Activated naive CD8-positive, alpha-beta T cell (primary cell): ENCODE measurements at regions not wholly inside any gene's neighbourhood (a gene's known extent, or its start where the extent isn't known, plus 50 kb on each side); places are given as distances from the start of the nearest gene placed in this dataset.

Source experiments
- H3K27ac Mint-ChIP-seq: one replicate; pipeline ENCODE4 v1.8.0; 2021; ENCODE audit warnings: mixed read lengths
- H3K27me3 Mint-ChIP-seq: one replicate; pipeline ENCODE4 v1.8.0; 2021; ENCODE audit warnings: mixed read lengths
- H3K36me3 Mint-ChIP-seq: one replicate; pipeline ENCODE4 v1.8.0; 2021; ENCODE audit warnings: mixed read lengths
- H3K4me1 Mint-ChIP-seq: one replicate; pipeline ENCODE4 v1.8.0; 2021; ENCODE audit warnings: low read depth, mixed read lengths
- H3K4me3 Mint-ChIP-seq: one replicate; pipeline ENCODE4 v1.8.0; 2021; ENCODE audit warnings: mild to moderate bottlenecking, mixed read lengths
- H3K9me3 Mint-ChIP-seq: one replicate; pipeline ENCODE4 v1.8.0; 2021; ENCODE audit warnings: low read depth, mixed read lengths

DNA sequence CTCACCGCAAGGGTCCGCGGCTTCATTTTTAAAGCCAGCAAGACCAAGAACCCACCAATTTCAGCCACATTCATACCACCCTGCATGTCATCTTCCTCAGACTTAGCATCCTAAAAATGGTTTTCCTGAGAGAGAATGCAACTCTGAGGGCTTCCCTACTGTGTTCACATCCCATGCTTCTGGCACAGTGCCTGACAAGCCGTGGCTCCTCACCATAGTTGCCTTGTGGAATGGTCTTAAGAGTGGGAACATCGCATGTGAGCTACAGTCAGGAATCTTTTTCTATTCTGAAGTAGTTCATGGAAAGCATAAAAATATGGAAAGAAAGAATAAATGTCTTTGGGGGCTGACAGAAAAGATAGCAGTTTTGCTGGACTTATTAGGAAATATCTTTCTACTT, 120.3 kb downstream of the RAP2B start:
- H3K4me3 Mint-ChIP-seq = no peak overlapping the region
- H3K9me3 Mint-ChIP-seq = no peaks in the 10 kb centered on the region
- H3K27ac Mint-ChIP-seq = no peak overlapping the region
- H3K27me3 Mint-ChIP-seq = no peaks in the 10 kb centered on the region
- peaks cover 26% of the 10 kb centered on the region for H3K4me1 Mint-ChIP-seq
- no peaks in the 10 kb centered on the region for H3K36me3 Mint-ChIP-seq

DNA sequence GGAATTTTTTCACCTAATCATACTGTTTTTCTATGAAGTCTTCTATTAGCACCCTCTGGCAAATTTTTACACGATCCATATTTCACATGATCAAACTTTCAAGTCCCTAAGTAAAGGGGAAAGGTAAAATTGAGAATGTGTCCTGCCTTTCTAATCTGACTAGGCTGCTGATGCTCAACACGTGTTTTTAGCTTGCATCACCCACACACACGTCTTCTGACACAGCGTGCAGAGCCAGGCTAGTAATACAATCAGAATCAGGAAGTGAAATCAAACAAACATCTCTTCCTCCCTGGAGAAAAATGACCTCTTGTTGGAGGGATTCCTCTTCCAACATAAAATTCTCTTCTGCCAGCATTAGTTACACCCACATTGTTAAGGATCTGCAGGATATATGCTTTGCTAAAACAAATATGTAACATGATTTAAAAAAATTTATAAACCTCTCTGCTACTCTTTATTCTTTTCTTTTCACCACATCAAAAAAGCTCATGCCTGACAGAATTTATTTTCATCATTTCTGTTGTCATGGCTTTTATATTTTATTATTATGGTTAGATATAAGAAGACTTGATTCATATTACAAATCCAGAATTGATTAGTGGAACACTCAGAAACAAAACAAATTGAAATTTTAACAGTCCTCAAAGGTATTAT, 122.4 kb downstream of the RAP2B start:
- no peaks in the 10 kb centered on the region for H3K9me3 Mint-ChIP-seq
- H3K4me1 Mint-ChIP-seq = peaks cover 39% of the 10 kb centered on the region
- H3K27me3 Mint-ChIP-seq = no peaks in the 10 kb centered on the region
- peak overlapping the region; percentile 18 for H3K4me3 Mint-ChIP-seq
- H3K36me3 Mint-ChIP-seq = no peaks in the 10 kb centered on the region
- peak overlapping the region; percentile 85 for H3K27ac Mint-ChIP-seq

DNA sequence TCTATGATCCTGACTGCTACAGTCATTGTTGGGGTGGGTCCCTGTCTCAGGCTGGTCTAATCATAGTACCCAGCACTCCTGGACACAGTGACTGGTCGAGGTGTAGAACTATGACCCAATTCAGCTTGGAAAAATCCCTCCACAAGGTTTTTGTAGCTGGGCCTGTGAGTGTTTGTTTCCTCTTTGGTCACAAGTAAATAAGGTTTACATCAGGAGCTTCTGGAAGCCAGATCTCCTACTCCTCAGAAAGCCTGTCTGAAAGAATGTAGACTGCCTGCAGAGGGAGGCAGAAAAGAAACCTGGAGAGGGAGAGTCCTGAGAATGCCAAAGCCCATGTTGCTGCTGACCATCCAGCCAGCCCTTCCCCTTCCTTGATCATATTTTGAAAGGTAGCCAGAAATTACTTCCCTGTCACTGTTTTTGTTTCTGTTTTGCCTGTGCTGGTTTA, 123.2 kb downstream of the RAP2B start:
- Mint-ChIP-seq H3K36me3 (no peaks in the 10 kb centered on the region), H3K4me1 (peaks cover 44% of the 10 kb centered on the region), H3K27ac (peak overlapping the region; percentile 67), H3K9me3 (no peaks in the 10 kb centered on the region), H3K27me3 (no peaks in the 10 kb centered on the region), H3K4me3 (no peak overlapping the region)

DNA sequence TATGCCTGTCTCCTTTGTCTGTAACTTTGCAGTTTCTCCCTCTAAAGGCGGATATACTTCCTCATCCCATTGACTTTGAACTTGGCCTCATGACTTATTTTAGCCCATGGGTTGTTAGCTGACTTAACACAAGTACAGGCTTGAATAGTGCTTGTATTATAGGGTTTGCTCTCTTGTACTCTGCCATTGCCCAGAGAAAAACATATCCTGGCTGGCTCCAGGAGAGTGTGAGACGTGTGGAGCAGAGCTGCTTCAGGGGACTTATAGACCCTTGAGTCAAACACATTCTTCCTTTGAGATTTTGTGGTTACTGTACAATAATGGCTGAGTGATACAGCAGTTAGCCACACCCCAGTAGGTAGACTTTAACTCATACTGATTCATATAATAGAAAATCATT, 124.0 kb downstream of the RAP2B start:
- Mint-ChIP-seq H3K9me3 (no peaks in the 10 kb centered on the region), H3K4me1 (peaks cover 52% of the 10 kb centered on the region), H3K27ac (no peak overlapping the region), H3K4me3 (no peak overlapping the region), H3K27me3 (no peaks in the 10 kb centered on the region), H3K36me3 (no peaks in the 10 kb centered on the region)

DNA sequence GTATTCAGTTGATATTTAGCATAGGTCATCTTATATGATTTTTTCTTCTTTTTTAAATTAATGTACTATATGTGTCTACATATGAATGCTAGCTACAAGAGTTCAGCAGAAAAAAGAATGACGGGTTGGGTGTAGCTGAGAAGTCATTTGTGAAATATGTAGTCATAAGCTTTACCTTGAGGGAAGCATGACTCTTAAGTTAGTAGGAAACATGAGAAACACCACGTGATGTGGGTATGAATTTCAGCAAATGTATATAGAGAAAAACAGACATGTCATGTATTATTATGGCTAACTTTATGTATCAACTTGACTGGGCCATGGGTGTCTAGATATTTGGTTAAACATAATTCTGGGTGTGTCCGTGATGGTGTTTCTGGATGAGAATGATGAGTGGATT, 125.0 kb downstream of the RAP2B start:
- Mint-ChIP-seq H3K4me1 (peaks cover 60% of the 10 kb centered on the region), H3K27me3 (no peaks in the 10 kb centered on the region), H3K4me3 (no peak overlapping the region), H3K9me3 (no peaks in the 10 kb centered on the region), H3K36me3 (no peaks in the 10 kb centered on the region), H3K27ac (no peak overlapping the region)

DNA sequence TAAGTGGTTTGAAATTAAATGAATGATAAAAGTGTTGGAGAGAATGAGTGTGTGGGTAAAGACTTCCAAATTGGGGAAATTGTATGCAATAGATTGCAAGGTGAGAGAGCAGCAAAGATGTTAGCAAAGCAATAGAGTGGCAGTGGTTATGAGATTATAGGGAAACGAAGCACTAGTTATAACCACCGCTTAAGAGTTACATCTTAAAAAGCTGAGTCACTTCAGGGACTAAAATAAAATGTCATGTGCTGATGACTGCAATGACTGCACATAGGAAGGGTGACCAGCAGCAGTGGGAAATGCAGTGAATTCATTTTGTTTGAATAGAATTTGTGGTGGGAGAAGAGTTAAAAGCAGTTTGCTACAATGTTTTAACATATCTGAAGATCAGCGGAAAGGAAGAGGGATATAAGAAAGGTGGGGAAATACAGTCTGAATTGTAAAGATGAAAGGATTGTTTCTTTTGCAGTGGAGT, 127.3 kb downstream of the RAP2B start:
- Mint-ChIP-seq H3K4me1 (peaks cover 54% of the 10 kb centered on the region), H3K36me3 (no peaks in the 10 kb centered on the region), H3K27me3 (no peaks in the 10 kb centered on the region), H3K4me3 (no peak overlapping the region), H3K9me3 (no peaks in the 10 kb centered on the region), H3K27ac (no peak overlapping the region)

DNA sequence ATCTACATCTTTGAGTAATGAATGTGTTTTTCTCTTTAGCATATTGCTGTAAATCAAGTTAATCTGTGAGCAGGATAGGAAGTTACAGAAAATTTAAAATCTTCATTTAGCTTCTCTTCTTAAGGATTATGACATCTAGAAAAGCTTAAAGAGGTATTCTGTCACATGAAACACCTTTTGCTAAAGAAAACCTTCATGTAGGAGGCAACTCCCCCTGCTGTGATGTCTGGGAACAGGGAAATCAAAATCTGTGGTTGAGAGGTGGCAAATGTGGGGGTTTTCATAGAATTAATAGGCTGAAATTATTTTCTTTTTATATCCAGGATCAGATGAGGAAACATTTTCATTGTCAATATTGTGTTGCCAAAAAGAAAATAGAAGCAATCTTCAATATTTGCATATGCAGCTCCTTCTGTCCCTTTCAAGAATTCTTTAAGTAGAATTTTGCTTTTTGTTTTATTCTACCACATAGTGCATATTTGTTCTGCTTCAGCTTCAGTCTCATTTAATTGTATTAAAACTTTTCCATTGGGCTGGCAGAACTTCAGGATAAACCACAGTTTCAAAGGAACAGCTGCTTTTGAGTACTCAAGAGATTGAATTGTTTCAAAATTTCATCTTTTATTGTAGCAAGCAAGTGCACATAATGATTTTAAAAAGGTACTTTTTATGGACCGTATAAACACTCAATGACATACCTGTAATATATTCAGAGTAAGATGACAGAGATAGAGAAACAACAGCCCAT, 128.4 kb downstream of the RAP2B start:
- no peaks in the 10 kb centered on the region for H3K9me3 Mint-ChIP-seq
- H3K27me3 Mint-ChIP-seq = no peaks in the 10 kb centered on the region
- H3K4me1 Mint-ChIP-seq = peaks cover 45% of the 10 kb centered on the region
- no peaks in the 10 kb centered on the region for H3K36me3 Mint-ChIP-seq
- no peak overlapping the region for H3K27ac Mint-ChIP-seq
- no peak overlapping the region for H3K4me3 Mint-ChIP-seq

DNA sequence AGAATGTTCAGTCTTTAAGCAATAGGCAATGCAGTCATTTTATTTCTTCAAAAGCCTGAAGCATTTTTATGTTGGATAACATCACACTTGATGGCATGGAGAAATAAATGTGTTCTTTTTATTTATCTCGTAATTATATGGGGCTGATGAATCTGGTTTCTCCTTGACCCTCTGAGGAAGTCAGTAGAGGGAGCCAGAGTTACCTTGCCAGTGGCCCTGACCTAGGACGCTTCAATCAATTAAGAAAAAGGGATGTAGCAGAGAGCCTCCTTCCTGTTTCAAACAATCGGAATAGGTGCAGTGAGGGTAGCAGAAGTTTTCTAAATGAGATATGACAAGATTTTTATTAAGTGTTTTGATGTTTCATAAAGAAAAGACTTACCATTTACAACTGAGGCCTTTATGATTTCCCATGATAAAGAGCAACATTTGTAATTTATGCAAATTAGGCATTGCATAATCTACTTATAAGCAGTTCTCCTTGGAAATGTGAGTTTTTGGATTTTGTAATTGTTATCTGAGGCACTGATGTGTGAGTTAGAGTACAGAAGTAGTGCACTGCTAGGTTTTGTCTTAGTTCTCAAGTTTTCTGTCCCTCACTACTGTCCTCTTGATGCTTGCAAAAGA, 129.1 kb downstream of the RAP2B start:
- H3K4me3 Mint-ChIP-seq = no peak overlapping the region
- H3K4me1 Mint-ChIP-seq = peaks cover 38% of the 10 kb centered on the region

DNA sequence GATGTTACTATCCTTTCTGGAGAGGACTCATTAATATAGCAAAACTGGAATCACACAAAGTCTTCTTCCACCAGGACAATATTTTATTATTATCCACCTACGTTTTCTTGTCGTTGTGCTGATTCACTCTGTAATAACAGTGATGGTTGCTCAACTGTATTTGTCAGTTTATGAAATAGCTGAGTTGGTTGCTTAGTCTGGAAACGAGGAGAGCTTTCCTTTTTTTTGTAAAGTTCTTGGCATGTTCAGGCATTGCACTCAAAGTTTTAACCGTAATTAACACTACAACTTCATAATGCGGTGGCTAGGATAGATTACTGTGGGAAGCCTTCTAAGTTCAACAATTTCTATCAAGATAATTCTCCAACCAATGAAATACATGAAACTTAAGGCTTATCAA, 131.2 kb downstream of the RAP2B start:
- Mint-ChIP-seq H3K4me1 (peaks cover 29% of the 10 kb centered on the region), H3K4me3 (no peak overlapping the region), H3K27ac (no peak overlapping the region)

More for the DNA sequence above, 129.1 kb downstream of the RAP2B start:
- Mint-ChIP-seq H3K27ac (no peak overlapping the region), H3K9me3 (no peaks in the 10 kb centered on the region), H3K36me3 (no peaks in the 10 kb centered on the region), H3K27me3 (no peaks in the 10 kb centered on the region)

DNA sequence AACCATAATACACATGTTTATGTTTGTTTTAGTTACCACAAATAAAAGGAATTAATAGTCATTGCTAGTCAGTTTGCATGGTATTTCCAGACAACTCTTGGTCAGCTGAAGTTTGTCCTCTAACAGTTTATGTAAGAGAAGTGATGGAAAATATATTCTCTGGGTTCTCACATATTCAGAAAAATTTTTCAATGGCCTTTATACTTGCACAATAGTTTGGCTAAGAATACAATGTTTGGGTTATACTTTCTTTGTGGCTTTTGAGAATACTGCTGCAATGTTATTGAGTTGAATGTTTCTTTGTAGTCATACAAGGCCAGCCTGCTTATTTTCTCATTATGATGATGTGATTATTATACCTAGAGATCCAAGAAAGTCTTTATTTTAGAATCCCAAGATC, 133.9 kb downstream of the RAP2B start:
- Mint-ChIP-seq H3K4me1 (peaks cover 10% of the 10 kb centered on the region), H3K9me3 (no peaks in the 10 kb centered on the region), H3K27me3 (no peaks in the 10 kb centered on the region), H3K27ac (no peak overlapping the region), H3K36me3 (no peaks in the 10 kb centered on the region), H3K4me3 (no peak overlapping the region)

More for the DNA sequence above, 131.2 kb downstream of the RAP2B start:
- Mint-ChIP-seq H3K27me3 (no peaks in the 10 kb centered on the region), H3K36me3 (no peaks in the 10 kb centered on the region), H3K9me3 (no peaks in the 10 kb centered on the region)

DNA sequence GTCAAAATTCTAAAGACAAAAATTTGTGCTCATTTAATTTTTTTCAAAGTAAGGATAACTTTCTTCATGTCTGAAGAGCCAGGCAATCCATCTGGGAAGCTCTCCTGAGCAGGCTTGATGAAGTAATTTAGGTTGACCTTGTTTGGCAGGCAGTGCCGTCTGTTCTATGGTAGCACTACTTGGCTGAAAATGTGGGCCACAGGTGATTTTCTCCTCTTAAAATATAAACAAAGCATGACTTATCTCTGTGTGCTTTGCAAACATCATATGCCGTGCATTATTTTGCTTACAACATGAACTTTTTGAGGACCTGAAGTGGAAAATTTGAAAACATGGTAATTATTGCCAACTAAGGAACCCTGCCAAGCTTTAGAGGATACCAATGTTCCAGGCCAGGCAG, 143.2 kb downstream of the RAP2B start:
- no peak overlapping the region for H3K4me3 Mint-ChIP-seq
- no peak overlapping the region for H3K27ac Mint-ChIP-seq
- H3K27me3 Mint-ChIP-seq = no peaks in the 10 kb centered on the region
- H3K4me1 Mint-ChIP-seq = no peaks in the 10 kb centered on the region
- no peaks in the 10 kb centered on the region for H3K36me3 Mint-ChIP-seq
- H3K9me3 Mint-ChIP-seq = no peaks in the 10 kb centered on the region

DNA sequence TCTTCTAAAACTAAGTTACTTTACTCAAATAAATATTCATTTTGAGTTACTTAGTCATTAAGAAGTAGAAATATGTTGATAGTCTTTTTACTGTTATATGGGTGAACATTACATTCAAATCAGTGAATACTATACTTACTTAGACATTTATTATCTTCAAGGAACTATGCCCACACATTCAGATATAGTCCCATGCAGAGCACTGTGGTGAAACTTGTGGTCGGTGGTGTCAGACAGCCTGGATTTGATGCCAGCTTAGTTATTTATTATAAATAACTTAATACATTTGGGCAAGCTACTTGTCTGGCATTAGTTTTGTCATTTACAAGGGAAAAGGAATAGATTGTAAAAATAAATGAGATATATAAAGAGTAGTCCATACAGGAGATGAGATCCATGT, 149.5 kb downstream of the RAP2B start:
- peaks cover 5% of the 10 kb centered on the region for H3K9me3 Mint-ChIP-seq
- peaks cover 5% of the 10 kb centered on the region for H3K4me1 Mint-ChIP-seq
- peaks cover 2% of the 10 kb centered on the region for H3K27me3 Mint-ChIP-seq
- no peak overlapping the region for H3K27ac Mint-ChIP-seq
- H3K36me3 Mint-ChIP-seq = peaks cover 4% of the 10 kb centered on the region
- no peak overlapping the region for H3K4me3 Mint-ChIP-seq

DNA sequence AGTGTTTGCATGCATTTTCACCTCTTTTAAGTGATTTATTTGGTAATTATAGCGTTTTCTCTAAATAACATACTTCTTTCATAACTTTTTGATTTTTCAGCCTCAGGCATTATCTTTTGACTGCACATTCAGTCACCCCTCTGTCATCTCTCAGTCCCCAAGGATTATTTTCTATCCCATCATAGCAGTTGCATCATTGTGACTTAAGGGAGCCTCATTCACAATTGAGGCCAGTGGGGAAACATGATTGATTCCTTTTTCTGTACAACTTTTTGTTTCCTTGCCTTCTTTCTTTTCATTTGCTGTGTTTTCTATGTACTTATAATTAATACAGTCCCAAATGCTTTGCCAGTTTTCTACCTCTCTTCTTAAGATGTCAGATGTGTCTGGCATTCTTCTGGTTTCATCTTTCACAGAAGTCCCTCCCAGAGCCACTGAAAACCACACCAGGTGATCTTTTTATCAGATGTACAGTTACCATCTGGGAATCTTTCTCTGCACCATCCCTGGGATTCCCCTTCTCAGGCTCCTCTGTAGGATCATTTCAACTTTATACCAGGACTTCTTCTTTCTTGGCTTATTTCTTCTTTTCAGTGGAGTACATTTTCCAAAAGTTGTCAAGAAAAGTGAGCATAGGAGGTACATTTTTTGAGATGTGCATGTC, 151.4 kb downstream of the RAP2B start:
- Mint-ChIP-seq H3K36me3 (peaks cover 6% of the 10 kb centered on the region), H3K27ac (no peak overlapping the region), H3K4me3 (no peak overlapping the region)

DNA sequence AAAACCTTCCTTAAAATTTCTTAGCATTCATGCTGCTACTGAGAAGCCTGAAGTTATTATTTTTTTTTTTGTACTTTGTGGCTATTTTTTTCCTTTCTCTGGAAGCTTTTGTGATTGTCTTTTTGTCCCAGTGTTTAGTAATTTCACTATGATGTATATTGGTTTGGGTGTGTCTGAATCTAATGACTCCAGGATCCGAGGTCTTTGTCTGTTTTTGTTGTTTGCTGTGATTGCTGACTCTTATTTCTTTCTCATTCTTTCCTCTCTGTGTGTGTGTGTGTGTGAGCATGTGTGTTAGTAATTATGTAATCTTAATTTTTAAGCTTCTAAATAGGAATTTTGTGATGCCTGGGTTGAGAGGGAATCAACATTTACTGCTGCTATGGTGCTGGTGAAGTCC, 152.0 kb downstream of the RAP2B start:
- H3K4me3 Mint-ChIP-seq = no peak overlapping the region
- no peak overlapping the region for H3K27ac Mint-ChIP-seq
- peaks cover 5% of the 10 kb centered on the region for H3K9me3 Mint-ChIP-seq
- peaks cover 5% of the 10 kb centered on the region for H3K4me1 Mint-ChIP-seq
- H3K36me3 Mint-ChIP-seq = peaks cover 6% of the 10 kb centered on the region
- H3K27me3 Mint-ChIP-seq = peaks cover 4% of the 10 kb centered on the region

More for the DNA sequence above, 151.4 kb downstream of the RAP2B start:
- peaks cover 5% of the 10 kb centered on the region for H3K9me3 Mint-ChIP-seq
- peaks cover 4% of the 10 kb centered on the region for H3K27me3 Mint-ChIP-seq
- peaks cover 5% of the 10 kb centered on the region for H3K4me1 Mint-ChIP-seq

DNA sequence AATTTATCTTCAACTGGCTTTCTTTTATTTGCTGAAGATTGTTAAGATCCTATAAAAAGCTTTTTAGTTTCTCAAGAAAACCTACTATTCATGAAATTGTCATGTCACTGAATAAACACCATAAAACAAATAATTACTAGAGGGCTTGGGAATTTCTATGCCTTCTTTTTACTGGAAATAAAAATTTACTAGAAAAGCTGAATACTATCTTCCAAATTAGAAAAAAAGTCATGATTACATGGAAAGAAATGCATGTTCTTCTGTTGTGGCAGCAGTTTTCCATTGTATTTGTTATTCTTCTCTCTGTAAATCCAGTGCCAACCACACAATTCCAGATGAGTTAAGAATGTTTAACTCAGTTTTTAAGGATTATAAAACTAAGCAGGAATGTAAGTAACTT, 153.8 kb downstream of the RAP2B start:
- H3K36me3 Mint-ChIP-seq = peaks cover 6% of the 10 kb centered on the region
- peaks cover 4% of the 10 kb centered on the region for H3K27me3 Mint-ChIP-seq
- no peak overlapping the region for H3K4me3 Mint-ChIP-seq
- peaks cover 10% of the 10 kb centered on the region for H3K4me1 Mint-ChIP-seq
- peaks cover 5% of the 10 kb centered on the region for H3K9me3 Mint-ChIP-seq
- no peak overlapping the region for H3K27ac Mint-ChIP-seq
